ENCODE measurements at regions not wholly inside any gene's neighbourhood (a gene's known extent, or its start where the extent isn't known, plus 50 kb on each side); places are given as distances from the start of the nearest gene placed in this dataset.

GRCh38 chr4:34105311-34105710 is 2139.0 kb downstream of the ARAP2 start:
- TF ChIP-seq CTCF (IDR thresholded peaks at IDR 0.05 in 4 of 5, conservative IDR thresholded peaks at IDR 0.05 in 1 of 5) (no peak), POLR2A (IDR thresholded peaks at IDR 0.05) (no peak)
